HUES64 (cell line): ENCODE measurements at regions not wholly inside any gene's neighbourhood (a gene's known extent, or its start where the extent isn't known, plus 50 kb on each side); places are given as distances from the start of the nearest gene placed in this dataset.

Experiments used
- H3K27ac ChIP-seq: 2 replicates; pipeline ENCODE4 v1.7.0; 2013; ENCODE audit warnings: low read depth, low read length, inconsistent platforms
- H3K27me3 ChIP-seq: 2 replicates; pipeline ENCODE4 v1.6.1; 2013; ENCODE audit warnings: mild to moderate bottlenecking, low read length; ENCODE audit not compliant: insufficient read depth
- H3K36me3 ChIP-seq: 2 replicates; pipeline ENCODE4 v1.6.1; 2013; ENCODE audit warnings: mild to moderate bottlenecking, low read length; ENCODE audit not compliant: insufficient read depth
- H3K4me1 ChIP-seq: 2 replicates; pipeline ENCODE4 v1.6.1; 2013; ENCODE audit warnings: mild to moderate bottlenecking, low read length, moderate library complexity; ENCODE audit not compliant: insufficient read depth
- H3K4me3 ChIP-seq: 2 replicates; pipeline ENCODE4 v1.5.1; 2013; ENCODE audit warnings: mild to moderate bottlenecking, low read length, moderate library complexity
- H3K9ac ChIP-seq: 2 replicates; pipeline ENCODE4 v1.6.1; 2013; ENCODE audit warnings: mild to moderate bottlenecking, low read depth, low read length
- H3K9me3 ChIP-seq: 2 replicates; pipeline ENCODE4 v1.6.1; 2013; ENCODE audit warnings: low read depth, low read length; ENCODE audit not compliant: insufficient read depth
- WGBS: fragments of 150-250, 120-280 bp; methylation state at CpG from one replicate; pipeline ENCODE4 v1.1.7; 2013; ENCODE audit warnings: missing lambda C conversion rate; 5-methylcytosine and 5-hydroxymethylcytosine counted together

- no peaks in the 10 kb centered on the region for H3K36me3 ChIP-seq
- no peaks in the 10 kb centered on the region for H3K27me3 ChIP-seq
- no peak overlapping the region for H3K27ac ChIP-seq
- no peaks in the 10 kb centered on the region for H3K4me1 ChIP-seq
- H3K9ac ChIP-seq, result no peak overlapping the region
- no peaks in the 10 kb centered on the region for H3K9me3 ChIP-seq
- H3K4me3 ChIP-seq, result no peak overlapping the region
Observed at GRCh38 chr7:33816106-33816505, 89.2 kb upstream of the BMPER start.

- no peaks in the 10 kb centered on the region for H3K4me1 ChIP-seq
- H3K36me3 ChIP-seq, result no peaks in the 10 kb centered on the region
- H3K27me3 ChIP-seq, result no peaks in the 10 kb centered on the region
Observed at GRCh38 chr7:33819658-33820057, 85.7 kb upstream of the BMPER start.

DNA sequence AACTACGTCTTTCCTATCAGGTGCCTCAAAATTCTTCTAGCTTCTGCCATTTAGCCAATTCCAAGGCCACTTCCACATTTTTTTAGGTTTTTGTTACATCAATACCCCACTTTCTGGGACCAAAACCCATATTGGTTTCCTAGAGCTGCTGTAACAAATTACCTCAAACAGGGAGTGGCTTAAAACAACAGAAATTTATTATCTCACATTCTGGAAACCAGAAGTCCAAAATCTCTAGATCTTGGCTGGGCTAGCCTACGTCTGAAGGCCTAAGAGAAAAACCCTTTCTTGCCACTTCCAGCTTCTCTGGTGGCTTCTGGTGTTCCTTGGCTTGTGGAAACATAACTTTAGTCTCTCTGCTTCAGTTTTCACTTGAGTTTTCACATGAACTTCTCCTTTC, 85.1 kb upstream of the BMPER start:
- no peak overlapping the region for H3K9ac ChIP-seq
- H3K27ac ChIP-seq, result no peak overlapping the region
- 88% methylated on average over 2 of the region's 2 CpGs for WGBS
- no peak overlapping the region for H3K4me3 ChIP-seq
- H3K27me3 ChIP-seq, result no peaks in the 10 kb centered on the region
- no peaks in the 10 kb centered on the region for H3K4me1 ChIP-seq
- H3K9me3 ChIP-seq, result no peaks in the 10 kb centered on the region
- no peaks in the 10 kb centered on the region for H3K36me3 ChIP-seq

More at GRCh38 chr7:33819658-33820057, 85.7 kb upstream of the BMPER start:
- Histone ChIP-seq H3K27ac (no peak overlapping the region), H3K9me3 (no peaks in the 10 kb centered on the region), H3K9ac (no peak overlapping the region), H3K4me3 (no peak overlapping the region)

DNA sequence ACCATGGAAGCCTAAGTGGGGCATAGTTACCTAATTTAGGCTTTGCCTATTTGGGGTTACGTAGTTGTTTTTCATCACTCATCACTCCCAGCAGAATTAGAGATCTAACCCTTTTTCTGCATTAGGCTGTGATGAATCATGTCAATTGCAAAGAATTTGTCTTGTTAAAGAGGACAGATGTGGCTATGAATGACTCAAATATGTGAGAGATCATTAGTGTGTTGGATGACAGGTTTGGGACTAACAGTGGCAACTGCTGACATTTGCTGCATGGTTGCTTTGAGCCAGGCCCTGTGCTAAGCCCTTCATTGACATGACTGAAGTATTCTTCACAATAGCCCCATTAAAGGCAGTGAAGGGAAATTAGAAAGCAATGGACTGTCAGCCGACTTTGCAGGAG, 83.4 kb upstream of the BMPER start:
- Histone ChIP-seq H3K27ac (no peak overlapping the region), H3K27me3 (no peaks in the 10 kb centered on the region), H3K4me1 (no peaks in the 10 kb centered on the region), H3K4me3 (no peak overlapping the region), H3K36me3 (no peaks in the 10 kb centered on the region), H3K9ac (no peak overlapping the region), H3K9me3 (no peaks in the 10 kb centered on the region)
- 89% methylated on average over 2 of the region's 2 CpGs for WGBS

GRCh38 chr7:33823913-33824312, 81.4 kb upstream of the BMPER start:
- WGBS, result 87% methylated on average over 5 of the region's 5 CpGs
- Histone ChIP-seq H3K9me3 (no peaks in the 10 kb centered on the region), H3K4me1 (no peaks in the 10 kb centered on the region), H3K27me3 (no peaks in the 10 kb centered on the region), H3K9ac (no peak overlapping the region), H3K27ac (no peak overlapping the region), H3K36me3 (no peaks in the 10 kb centered on the region), H3K4me3 (no peak overlapping the region)

DNA sequence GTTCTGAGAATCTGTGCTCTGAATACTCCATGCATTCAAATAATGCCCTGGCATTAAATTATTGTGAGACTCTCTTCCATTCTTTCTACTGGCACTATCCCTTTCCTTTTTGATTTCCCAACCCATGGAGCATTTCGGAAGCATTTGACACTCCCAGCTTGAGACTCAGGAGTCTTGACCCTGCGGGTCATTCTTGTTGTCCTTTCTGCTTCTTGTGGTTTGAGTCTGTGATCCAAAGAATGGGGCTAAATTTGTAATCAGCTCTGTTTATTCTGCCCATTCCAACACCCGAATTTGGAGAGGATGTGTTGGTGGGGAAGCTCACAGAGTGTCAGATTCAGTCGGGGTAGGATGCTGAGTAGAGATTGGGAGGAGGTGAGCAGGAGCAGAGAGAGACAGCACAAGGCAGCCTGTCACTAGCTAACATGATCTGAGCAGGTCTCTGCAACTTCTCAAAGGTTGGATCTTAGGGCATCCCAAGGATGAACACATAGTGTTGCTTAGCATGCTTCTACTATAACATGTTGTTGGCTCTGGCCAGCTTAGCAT, 80.4 kb upstream of the BMPER start:
- no peaks in the 10 kb centered on the region for H3K9me3 ChIP-seq
- no peaks in the 10 kb centered on the region for H3K4me1 ChIP-seq
- no peak overlapping the region for H3K9ac ChIP-seq
- no peaks in the 10 kb centered on the region for H3K27me3 ChIP-seq
- 82% methylated on average over 4 of the region's 4 CpGs for WGBS
- H3K4me3 ChIP-seq, result no peak overlapping the region
- no peaks in the 10 kb centered on the region for H3K36me3 ChIP-seq
- H3K27ac ChIP-seq, result no peak overlapping the region

DNA sequence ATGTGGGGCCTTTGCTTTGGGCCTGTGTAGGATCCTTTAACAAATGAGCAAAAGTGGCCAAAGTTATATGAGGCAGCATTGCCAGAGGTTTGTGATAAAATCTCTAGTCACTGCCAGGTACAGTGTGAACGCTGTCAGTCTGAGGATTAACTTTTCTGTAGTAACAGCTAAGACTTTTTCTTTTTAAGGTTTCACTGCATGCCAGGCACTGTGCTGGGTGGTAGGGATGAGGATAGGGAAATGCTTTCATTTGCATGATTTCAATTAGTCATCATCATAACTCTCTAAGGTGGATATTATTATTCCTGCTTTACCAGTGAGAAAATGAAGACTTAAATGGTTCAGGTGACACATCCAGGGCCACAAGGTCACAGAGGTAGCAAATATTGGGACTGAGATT, 79.7 kb upstream of the BMPER start:
- Histone ChIP-seq H3K9me3 (no peaks in the 10 kb centered on the region), H3K27ac (no peak overlapping the region)

GRCh38 chr7:33829536-33829935, 75.8 kb upstream of the BMPER start:
- WGBS, result 100% methylated on average over 3 of the region's 4 CpGs
- Histone ChIP-seq H3K9ac (no peak overlapping the region), H3K4me1 (no peaks in the 10 kb centered on the region)

More for the DNA sequence above, 79.7 kb upstream of the BMPER start:
- no peak overlapping the region for H3K4me3 ChIP-seq
- H3K9ac ChIP-seq, result no peak overlapping the region
- no peaks in the 10 kb centered on the region for H3K4me1 ChIP-seq
- no peaks in the 10 kb centered on the region for H3K36me3 ChIP-seq
- WGBS, result 97% methylated on average over 1 of the region's 1 CpG
- H3K27me3 ChIP-seq, result no peaks in the 10 kb centered on the region

DNA sequence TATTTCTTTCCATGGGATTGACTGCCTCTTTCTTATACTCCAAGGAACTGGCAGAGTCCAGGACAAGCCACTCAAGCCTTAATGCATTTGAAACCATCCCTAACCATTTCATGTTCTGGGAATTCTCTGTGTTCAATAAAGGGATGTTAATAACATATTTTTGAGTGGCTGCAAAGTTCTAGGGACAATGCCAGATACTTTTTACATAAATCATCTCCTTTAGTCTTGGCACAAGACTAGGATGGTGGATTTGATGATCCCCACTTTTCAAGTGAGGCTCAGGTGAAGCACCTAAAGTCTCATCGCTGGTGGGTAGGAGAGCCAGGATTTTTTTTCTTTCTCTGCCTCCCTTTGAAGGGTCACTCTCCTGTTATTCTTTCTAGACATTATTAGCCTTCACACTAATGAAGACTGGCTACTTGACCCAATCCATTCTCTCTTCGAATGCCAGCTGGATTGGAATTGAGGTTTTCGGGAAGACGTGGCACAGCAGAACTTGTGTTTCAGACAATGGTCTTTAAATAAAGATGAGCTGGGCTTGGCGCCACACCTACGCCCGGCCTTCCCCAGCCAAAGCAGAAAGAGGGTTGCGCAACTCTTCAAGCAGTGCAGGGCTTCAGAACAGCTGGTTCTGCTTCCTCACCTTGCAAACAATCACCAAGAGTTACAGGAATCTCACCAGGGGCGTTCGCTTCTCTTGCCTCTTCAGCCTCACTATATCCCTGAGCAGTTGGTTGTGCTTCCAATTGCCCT, 73.8 kb upstream of the BMPER start:
- no peak overlapping the region for H3K9ac ChIP-seq
- no peak overlapping the region for H3K4me3 ChIP-seq
- no peaks in the 10 kb centered on the region for H3K4me1 ChIP-seq
- H3K27me3 ChIP-seq, result no peaks in the 10 kb centered on the region
- H3K36me3 ChIP-seq, result no peaks in the 10 kb centered on the region
- H3K9me3 ChIP-seq, result no peaks in the 10 kb centered on the region
- WGBS, result 94% methylated on average over 10 of the region's 10 CpGs
- H3K27ac ChIP-seq, result no peak overlapping the region

More at GRCh38 chr7:33829536-33829935, 75.8 kb upstream of the BMPER start:
- no peaks in the 10 kb centered on the region for H3K27me3 ChIP-seq
- H3K36me3 ChIP-seq, result no peaks in the 10 kb centered on the region
- no peak overlapping the region for H3K27ac ChIP-seq
- no peaks in the 10 kb centered on the region for H3K9me3 ChIP-seq
- H3K4me3 ChIP-seq, result no peak overlapping the region

DNA sequence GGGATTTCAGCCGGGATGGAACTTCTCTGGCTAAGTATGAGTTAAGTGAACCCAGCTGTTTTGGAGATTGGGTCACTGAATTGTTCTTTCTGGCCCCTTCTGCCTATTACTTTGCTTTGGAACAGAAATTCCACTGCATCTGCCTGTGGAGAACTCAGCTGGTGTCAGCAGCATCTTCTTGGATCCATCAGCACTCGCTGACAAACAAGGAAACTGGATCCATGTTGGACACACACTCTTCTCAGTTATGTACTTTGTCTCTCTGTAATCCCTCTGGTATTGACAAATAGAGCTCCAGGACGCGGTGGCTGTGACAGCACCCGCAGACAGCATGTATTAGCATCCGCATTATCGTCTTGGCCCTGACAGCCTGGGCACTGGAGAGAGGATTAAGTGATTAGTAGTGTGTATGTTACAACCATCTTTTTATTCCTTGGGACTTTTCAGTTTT, 73.0 kb upstream of the BMPER start:
- no peak overlapping the region for H3K9ac ChIP-seq
- no peaks in the 10 kb centered on the region for H3K36me3 ChIP-seq
- H3K4me3 ChIP-seq, result no peak overlapping the region
- peaks cover 2% of the 10 kb centered on the region; the same call in 1 of the 2 replicates for H3K9me3 ChIP-seq
- 89% methylated on average over 7 of the region's 7 CpGs for WGBS
- H3K27me3 ChIP-seq, result no peaks in the 10 kb centered on the region
- H3K4me1 ChIP-seq, result no peaks in the 10 kb centered on the region
- H3K27ac ChIP-seq, result no peak overlapping the region

DNA sequence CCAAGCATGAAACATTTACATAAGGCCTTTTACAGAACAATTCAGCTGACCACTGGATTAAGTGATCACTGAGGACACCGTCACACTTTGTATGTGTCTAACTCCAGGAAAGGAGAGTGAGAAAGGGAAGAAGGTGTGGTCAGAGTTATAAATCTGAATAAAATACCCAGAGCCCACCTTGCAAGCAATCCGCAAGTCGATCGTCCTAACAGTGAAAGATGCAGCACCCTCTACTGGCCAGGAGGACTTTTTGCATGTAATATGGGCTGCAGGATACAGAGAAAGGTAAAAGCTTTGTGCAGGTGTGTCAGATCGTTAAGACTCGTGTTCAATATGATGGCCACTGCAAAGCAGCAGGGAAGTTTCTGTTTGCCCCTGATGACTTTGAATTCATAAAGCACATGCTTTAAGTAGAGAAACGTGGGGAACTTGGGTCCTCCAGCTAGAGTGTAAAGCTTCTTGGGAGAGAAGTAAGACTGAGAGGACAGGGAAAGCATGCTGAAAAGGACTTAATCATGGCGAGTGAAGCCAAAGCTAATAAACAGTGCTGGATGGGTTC, 68.5 kb upstream of the BMPER start:
- no peak overlapping the region for H3K4me3 ChIP-seq
- no peaks in the 10 kb centered on the region for H3K4me1 ChIP-seq
- no peak overlapping the region for H3K9ac ChIP-seq
- H3K27me3 ChIP-seq, result no peaks in the 10 kb centered on the region
- 95% methylated on average over 8 of the region's 8 CpGs for WGBS
- H3K27ac ChIP-seq, result no peak overlapping the region
- peaks cover 2% of the 10 kb centered on the region; the same call in 1 of the 2 replicates for H3K9me3 ChIP-seq
- H3K36me3 ChIP-seq, result no peaks in the 10 kb centered on the region
